ENCODE measurements at regions not wholly inside any gene's neighbourhood (a gene's known extent, or its start where the extent isn't known, plus 50 kb on each side); places are given as distances from the start of the nearest gene placed in this dataset.

DNA sequence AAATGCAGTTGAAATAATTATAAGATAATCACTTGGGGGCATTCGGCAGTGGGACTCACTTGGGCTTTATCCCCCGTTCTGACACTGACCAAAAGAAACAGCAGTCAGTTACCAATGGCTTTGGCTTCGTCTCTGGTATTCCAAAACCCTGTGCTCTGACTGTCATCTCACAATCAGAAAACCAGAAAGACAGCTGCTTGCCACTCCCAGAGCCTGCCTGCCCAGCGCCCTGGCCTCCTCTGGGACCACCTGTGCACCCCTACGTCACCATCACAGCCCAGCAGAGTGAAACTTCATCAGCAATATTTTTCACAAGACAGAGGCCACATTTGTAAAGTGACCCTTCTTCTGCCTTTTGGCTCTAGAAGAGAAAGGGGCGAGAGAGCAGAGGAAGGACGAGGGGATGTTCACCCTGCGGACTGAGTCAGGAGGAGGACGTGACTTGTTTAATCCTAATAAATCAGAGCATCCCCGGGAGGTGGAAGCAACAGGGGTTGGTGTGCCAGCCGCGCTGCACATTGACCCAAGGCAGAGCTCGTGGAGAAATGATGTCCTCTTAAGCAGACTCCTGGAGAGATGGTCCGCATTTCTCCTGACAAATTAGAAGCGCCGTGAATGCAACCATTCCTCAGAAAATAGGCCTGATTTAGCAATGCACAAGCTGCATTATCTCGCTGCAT is 397.8 kb upstream of the ZNF507 start:
- TF ChIP-seq, protein P1, sequence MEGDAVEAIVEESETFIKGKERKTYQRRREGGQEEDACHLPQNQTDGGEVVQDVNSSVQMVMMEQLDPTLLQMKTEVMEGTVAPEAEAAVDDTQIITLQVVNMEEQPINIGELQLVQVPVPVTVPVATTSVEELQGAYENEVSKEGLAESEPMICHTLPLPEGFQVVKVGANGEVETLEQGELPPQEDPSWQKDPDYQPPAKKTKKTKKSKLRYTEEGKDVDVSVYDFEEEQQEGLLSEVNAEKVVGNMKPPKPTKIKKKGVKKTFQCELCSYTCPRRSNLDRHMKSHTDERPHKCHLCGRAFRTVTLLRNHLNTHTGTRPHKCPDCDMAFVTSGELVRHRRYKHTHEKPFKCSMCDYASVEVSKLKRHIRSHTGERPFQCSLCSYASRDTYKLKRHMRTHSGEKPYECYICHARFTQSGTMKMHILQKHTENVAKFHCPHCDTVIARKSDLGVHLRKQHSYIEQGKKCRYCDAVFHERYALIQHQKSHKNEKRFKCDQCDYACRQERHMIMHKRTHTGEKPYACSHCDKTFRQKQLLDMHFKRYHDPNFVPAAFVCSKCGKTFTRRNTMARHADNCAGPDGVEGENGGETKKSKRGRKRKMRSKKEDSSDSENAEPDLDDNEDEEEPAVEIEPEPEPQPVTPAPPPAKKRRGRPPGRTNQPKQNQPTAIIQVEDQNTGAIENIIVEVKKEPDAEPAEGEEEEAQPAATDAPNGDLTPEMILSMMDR (optimal IDR thresholded peaks at IDR 0.05 in 1 of 3, IDR thresholded peaks at IDR 0.05 in 1 of 3, conservative IDR thresholded peaks at IDR 0.05 in 1 of 3; ENCODE audit: extremely low read depth in 1 of 3, insufficient read depth in 2 of 3, low read length in 3 of 3): no peak
- TF ChIP-seq EZH2 (IDR thresholded peaks at IDR 0.05; ENCODE audit: low read length): no peak

All from keratinocyte (primary cell).